ENCODE measurements at regions not wholly inside any gene's neighbourhood (a gene's known extent, or its start where the extent isn't known, plus 50 kb on each side); places are given as distances from the start of the nearest gene placed in this dataset.
A peak's percentile ranks its signal among the peaks of the same experiment; 100 is the strongest.
"Not testable (repeated sequence)": the region's sequence is repeated elsewhere in the genome, so short reads cannot be mapped to it uniquely, and the experiment has no call there.

DNA sequence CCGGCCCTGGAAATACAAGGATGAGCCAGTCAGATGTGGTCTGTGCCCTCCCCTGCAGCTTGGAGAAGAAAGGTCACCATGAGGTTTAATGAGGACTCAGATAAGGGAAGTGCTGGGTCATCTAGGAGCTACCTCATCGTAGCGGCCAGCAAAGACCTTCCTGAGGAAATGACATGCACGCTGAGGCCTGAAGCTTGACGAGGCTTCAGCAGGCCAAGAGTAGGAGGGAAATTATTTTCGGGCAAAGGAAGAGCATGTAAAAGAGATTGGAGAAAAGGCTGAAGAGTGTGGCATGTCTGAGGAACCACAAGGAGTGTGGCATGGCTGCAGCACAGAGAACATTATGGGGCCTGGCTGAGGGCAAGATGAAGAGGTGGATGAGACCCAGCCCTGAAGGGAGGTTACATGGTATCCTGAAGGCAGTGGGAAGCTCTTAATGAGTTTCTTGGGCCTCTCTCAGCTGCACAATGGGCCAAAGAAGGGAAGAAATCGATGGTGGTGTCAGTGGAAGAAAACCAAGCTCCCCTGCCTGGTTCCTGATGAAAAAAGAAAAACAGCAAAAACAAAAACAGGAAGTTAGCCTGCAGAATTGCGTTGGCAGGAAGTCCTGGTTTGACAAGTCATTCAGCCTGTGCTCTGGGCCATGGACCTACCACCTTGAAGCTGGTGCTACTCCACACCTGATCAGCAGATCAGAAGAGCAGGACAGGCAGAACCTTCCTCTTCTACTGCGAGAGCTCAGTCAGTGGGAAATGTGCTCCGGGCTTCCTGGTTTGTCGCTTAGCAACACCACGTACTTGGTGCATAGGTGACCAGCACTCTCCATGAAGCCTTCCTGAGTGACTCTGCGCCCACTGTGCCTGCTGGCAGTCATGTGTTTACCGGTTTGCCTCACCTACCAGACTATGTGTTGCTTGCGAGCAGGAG, 134.5 kb upstream of the KLF3 start:
- peak in 4 of 6 experiments; percentile 3 to 44 (median 36) for DNase-seq

DNA sequence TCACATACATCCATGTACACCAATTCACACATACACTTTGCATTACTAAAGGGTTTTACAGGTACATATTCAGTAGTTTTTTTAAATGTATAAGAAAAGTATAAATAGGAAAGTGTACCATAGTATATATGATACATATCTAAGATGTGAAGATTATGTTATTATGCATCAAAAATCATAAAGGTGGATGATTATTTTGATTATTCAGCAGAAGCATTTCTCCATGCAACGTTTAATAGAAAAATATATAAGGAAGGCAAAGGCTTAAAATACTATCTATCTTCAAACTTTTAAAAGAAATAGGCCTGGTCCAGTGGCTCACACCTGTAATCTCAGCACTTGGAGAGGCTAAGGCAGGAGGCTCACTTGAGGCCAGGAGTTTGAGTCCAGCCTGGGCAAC, 133.5 kb upstream of the KLF3 start:
- DNase-seq: no peak

DNA sequence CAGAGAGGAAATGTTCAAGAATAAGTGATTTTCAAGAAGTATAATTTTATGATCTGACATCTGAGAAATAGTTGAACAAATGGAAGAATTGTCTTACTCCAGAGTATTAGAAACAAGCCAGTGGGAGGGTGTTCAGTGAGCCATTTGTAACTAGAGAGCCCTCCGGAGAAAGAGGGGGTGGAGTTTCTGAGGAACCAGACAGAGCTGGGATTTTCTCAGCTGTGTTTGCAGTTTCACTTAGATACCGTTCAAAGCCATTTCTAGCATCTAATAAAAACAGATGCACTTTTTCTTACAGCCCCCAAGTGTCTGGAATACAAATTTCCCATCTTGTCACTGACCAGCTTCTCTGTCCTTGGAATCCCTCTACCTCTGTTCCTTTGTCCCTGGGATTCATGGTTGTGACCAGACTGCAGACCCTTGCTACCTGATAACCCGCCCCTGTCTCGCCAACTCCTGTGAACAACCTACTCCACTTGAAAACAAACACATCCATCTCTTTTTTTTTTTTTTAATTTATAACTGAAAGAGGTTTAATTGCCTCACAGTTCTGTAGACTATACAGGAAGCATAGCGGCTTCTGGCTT, 132.8 kb upstream of the KLF3 start:
- no peak for DNase-seq

DNA sequence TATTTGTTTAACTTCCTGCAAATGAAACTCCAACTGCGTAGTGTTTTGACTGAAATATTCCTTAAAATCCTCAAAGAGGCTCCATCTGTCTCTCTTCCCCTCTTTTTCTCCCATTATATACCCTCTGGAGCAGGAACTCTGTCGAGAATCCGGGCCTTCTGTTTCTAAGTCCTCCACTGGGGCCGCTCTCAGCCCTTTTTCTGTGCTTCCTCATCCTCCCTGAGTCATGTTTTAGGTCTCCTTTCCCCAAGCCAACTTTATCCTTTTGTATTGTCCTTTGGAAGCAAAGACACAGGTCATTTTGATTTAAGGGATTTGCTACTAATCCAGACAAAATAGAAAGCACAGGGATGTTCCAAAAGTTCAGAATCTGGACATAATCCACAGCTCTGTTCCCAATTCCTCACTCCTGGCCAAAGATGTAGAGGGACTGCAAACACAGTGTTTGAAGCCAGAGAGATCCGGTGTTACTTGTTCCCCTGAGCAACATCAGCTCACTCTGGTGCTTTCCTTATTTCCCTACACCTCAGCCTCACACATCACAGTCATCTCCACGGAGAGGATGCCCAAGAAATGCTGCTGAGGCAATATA, 131.0 kb upstream of the KLF3 start:
- DNase-seq: no peak

DNA sequence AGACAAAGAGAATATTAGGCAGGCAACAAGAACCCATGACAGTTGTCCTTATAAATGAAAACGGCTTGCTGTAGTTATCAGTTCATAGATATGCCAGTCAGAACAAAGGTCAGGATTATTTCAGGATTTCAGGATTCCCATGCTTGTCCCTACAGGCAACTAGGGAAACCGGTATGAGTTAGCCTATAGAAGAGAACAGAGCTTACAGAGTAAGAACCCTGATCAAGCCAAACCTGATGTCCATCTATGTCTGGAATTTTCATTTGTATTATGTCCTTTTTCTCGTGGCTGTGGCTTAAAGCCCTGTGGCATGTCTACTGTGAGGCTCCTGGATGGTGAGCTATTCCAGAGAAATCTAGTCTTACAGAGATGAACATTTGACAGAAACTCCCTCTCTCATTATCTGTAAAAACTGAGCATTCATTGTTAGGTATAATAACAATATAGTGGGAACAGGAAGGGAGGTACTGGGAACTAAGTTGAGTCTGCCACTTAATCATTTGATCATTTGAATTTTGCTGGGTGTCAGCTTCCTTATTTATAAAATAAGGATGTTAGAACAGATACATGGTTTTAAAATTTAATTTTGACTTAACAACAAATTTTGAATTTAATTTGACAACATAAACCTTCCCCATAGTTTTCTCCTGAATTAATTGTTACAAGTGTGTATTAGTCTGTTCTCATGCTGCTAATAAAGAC, 129.5 kb upstream of the KLF3 start:
- no peak for DNase-seq

DNA sequence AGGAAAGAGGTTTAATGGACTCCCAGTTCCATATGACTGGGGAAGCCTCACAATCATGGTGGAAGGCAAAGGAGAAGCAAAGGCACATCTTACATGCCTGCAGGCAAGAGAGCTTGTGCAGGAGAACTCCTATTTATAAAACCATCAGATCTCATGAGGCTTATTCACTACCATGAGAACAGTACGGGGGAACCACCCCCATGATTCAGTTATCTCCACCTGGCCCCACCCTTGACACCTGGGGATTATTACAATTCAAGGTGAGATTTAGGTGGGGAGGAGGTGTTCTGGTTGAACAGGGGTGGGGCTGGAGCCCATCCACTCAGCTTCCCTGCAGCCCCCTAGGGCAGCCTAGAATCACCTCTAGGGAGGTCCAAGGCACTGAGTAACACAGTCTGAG, 128.9 kb upstream of the KLF3 start:
- DNase-seq: not testable (repeated sequence)

DNA sequence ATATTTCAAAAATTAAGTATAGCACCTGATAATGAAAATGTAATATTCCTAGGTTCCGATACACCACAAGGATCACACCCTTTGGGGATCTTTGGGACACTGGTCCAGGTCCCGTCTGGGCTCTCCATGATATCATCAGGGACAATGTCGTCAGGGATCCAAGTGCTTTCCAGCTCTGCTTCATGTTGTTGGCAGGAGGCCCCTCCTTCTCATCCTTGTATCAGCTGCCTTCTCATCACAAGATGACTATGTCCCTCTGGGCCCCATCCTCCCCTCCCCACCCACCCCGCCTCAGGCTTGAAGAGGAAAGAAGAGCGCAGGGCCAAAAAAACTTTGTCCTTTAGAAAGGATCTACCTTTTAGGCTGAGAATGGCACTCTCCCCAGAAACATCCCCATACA, 128.3 kb upstream of the KLF3 start:
- no peak for DNase-seq

DNA sequence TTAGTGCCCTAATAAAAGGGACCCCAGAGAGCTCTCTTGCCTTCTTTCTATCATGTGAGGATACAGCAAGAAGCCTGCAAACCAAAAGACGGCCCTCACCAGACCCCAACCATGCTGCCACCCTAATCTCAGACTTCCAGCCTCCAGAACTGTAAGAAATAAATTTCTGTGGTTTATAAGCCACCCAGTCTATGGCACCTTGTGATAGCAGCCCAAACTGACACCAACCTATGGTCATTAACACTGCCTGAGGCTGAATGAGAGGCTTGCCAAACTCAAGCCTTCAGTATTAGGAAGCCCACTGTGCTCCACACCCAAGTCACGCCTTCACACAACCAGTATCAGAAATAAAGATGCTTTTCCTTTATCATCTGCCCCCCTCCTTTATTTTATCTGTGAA, 127.3 kb upstream of the KLF3 start:
- DNase-seq: no peak

DNA sequence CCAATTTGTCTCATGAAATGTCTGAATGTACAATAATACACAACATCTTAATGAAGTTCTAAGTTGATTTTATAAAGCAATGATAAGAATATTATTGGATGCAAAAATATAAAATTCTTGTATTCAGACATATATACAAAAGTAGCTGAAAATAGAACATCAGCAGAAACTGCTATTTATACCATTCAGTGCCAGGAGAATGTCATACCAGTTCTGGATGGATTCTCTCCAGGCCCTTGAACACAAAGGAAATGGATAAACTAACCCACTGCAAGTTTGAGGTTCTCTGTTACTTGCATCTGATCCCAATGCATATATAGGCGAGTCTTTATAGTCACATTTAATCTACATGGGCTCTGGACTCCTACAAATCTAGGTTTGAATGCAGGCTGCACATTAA, 126.3 kb upstream of the KLF3 start:
- no peak for DNase-seq

DNA sequence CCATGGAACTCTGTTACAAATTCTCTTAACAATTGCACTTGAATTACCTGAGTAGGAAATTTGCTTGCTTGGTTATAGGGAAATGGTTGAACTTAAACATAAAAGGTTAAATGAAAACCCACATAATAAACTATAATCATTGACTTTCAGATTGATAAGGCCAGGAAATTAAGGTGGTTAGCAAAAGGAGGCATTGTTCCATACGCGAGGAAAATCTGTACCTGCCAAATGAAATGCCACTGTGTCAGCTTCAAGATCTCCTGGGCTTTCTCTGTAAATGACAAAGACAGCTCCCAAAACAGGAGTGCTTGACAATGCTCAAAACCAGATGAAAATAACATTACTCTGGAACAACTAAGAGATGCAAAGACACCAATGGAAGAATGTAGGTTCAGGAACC, 125.5 kb upstream of the KLF3 start:
- DNase-seq: no peak

DNA sequence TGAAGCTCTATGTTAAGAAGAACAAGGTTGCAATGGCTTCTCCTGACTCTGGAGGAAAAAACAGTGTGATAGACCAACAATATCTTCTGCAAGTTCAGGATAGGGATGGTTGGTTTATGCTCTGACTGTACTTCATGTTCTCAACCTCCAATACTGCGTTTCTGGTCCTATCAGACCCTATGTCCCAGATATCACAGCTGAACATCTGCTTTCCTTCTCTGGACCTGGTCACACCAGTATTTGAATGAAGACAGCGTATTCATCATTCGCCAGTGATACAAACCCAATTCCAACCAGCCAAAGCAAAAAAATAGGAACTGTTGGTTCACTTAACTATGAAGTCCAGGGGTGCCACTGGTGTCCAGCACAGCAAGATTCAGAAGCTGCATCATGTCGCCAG, 124.5 kb upstream of the KLF3 start:
- DNase-seq: no peak

DNA sequence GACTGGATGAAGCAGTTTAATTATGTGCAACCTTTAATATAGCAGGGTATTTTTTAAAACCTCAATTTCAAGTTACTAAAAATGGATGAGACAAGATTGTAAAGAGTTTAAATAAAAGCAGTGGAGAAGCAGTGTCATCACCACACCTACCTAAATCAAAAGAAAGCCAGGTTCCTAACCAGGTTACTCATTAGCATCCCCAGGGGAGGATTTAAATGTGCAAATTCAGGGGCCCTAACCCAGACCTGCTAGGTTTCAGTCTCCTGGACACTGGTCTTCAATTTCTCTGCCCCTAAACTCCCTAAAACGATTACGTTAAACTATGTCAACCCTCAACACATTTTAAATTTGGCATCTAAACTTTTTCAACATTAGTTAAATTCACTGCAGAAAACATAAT, 116.9 kb upstream of the KLF3 start:
- no peak for DNase-seq

DNA sequence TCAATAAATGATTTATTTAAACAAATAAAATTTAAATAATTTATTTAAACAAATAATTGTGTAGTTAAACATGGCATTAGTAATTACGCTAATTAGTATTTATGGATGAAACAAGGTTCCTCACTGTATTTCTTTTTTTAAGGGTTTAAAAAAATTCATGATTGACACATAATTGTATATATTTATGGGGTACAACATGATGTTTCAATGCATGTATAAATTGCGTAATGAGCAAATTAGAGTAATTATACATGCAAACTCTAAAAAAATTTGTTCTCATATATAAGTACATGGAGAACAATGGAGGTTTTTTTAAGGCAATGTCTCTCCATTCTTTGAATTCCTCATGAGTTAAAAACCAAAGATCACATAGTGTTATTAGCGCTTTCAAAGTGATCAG, 115.7 kb upstream of the KLF3 start:
- no peak for DNase-seq

DNA sequence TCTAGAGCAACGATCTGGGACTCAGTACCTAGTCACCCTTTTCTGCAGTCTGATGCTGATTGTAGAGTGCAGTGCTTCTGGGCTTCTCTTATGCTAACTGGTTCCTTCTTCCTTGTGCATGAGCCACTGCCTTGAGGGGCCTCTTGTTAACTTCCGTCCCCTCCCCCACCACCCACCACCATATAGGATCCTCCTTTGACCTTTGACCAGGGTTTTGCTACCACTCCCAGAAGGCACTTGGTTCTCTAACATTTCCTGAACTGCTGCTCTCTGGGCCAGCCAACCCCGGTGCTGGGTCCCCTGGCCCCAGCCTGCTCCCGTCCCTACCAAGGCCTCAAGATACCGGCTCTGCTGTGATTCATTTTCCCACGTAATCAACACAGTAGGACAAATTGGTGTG, 104.6 kb upstream of the KLF3 start:
- DNase-seq: no peak

DNA sequence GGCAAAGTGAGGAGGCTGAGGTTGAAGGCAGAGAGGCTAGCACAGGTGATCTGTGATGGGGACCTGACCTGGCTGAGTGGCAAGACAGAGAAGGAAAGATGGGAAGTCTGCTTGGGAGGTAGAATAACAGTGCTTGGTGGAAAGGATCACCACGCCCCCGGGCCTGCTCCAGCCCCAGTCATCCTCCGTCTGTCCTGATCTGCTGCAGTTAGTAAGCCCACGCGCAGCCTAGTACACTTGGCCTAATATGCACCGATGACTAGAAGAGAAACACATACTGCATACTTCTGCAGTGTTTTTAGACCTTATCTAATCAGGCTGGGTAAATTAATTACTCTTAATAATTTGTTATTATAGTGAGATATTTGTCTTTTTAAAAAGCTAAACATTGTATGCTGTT, 103.7 kb upstream of the KLF3 start:
- DNase-seq: no peak

DNA sequence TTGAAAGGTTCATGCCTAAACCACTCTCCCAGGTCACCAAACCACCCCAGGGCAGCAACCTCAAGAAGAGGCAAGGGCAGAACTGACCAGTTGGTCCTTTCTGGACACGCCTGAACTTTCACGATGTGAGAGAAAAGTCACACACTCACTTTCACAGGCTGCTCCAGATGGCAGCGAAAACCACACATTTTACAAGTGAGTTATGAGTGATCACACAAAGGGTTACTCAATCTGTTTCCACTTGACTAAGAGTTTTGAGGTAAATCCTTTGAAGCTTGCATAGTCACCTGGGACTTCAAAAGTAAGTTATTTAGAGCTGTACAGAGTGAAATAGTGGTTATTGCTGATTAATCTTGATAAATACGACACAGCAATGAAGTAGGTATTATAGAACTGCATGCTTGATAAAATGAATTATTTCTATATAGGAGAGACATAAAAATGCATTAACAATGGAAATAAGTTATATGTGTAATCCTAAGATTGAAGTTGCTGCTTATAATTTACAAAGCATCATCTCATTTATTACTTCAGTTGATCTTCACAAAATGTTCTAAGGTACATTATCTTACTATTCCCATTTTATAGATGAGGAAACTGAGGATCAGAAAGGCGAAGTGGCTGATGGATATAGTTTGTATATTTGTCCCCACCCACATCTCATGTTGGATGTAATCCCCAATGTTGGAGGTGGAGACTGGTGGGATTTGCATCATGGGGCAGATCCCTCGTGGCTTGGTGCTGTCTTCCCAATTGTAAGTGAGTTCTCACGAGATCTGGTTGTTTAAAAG, 103.0 kb upstream of the KLF3 start:
- peak in 2 of 6 experiments; percentile 2 to 8 for DNase-seq

DNA sequence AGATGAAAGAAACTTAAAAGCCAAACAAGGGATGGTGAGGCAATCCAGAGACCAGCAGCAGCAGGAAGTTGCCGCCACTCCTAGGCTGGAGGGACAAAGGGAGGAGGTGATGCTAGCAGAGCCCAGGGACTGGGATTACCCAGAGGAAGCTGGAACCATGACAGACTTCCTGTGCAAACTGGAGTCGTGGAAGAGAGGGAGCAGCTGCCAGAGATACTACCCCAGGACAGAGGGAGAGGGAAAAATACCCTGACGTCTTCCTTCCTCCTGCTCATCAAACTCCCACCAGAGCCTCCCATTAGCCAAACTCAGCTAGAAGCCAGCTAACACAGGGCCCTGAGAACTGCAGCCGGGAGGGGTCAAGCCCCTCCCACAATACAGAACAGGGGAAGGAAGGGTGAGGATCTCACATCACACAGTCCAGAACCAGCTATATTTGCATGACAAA, 101.2 kb upstream of the KLF3 start:
- no peak for DNase-seq

DNA sequence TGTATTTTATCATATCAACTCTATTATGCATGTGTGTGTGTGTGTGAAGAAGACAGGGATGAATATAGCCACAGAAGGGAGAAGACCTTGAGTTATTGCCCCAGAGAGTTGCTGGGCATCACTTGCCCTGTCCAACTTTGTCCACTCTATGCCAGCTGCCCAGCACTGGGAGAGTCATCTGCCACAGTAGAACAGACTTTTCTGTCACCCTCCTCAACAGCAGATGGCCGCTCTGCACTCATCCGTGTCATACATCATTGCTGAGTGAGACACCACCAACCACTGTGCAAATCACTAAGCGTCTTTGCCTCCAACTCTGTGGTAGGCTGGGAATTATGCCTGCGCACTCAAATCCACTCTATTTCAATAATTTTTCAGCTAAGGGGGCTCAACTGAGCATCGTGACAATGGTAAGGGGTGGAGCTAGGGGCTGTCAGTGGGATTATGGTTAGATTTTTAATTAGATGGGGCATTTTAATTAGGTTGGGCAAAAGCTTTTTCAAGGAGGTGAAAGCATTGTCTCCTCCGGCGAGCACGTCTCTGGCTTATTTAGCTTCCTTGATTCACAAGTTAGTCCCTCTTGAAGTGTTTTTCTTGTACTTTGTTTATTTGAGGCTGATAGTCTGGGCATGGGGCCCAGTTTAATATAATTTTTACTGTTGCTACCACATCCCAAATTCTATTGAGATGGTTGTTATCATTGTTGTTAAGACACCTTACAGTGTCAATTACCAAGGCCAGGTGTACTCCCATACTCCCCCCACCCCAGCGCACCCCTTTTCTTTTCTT, 100.1 kb upstream of the KLF3 start:
- DNase-seq: no peak

DNA sequence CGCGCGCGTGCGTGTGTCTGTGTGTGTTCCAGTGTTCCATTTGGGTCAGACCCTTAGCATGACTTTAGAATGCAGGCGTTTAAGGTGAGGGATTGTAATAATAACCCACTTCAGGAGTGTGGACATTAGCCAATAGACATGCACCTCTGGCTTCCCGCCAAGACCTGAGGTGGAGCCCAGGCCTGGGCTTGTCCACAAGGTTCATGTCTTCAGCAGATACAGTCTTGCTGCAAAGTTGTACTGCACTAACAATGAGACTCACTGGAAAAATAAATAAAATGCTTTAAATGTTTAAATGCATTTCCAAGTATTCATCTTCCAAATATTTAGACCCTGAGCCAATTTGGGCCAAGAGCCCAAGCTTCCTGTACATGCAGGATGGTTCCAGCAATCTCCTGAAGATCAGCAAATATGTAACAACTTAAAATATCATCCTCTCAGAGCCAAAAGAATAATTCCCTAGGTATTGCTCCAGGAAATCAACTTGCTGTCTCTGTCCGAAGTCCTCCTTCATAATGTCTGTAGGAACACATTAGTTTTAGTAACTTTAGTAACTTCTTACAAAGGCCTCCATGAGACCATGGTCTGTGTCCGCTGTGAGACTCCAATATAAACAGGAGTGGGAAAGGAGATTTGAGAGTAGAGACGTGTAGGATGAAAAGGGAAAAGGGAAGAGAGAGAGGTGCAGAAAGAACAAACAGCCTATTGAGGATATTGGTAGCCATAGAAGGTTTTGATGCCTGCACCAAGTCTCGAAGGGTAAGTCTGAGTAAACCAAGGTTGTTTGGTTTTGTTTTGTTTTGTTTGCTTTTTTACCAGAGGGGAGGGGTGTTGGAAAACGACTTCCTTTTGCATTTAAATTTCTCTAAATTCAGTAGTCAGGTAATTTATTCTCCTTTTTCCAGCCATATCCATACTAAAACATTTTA, 98.5 kb upstream of the KLF3 start:
- no peak for DNase-seq

DNA sequence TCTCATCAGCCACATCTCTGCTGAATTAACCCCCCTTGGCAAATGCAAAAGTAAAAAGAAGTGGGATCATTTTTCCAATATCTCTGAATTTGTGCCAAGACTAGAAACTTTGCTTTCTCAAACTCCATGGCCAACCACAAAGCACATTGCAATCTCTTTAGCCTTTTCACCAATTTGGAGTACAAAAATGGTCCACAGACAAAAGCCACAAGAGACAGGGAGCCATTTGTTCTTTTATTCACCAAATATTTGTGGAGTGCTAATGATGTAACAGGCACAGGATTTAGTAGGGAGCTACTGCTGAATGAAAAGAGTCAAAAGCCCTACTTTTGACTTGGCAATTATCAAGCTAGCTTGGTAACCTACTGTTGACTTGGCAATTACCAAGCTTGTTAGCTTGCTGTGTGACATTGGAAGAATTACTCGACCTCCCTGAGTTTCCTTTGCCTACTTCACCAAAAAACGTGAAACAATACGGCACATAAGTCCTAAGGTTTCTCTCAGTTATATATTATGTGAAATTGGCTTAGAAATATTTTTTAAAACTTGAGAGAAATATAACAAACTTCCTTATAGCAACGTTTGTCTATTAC, 97.1 kb upstream of the KLF3 start:
- DNase-seq: no peak
